CD4-positive, alpha-beta T cell (primary cell): ENCODE measurements at regions not wholly inside any gene's neighbourhood (a gene's known extent, or its start where the extent isn't known, plus 50 kb on each side); places are given as distances from the start of the nearest gene placed in this dataset.
"Not testable (repeated sequence)": the region's sequence is repeated elsewhere in the genome, so short reads cannot be mapped to it uniquely, and the experiment has no call there.

Experiments used
- ATAC-seq: fragments of 200-7000 bp; cut with Tn5 transposase; one replicate; pipeline ENCODE4 v1.10.0; 2022; ENCODE audit warnings: mild to moderate bottlenecking; ENCODE audit not compliant: poor library complexity
- CTCF ChIA-PET: fragments of 350-600 bp; sonication (Branson Sonifier 250); formaldehyde crosslinking; loops from one replicate; lab custom pipeline; 2021; ENCODE audit warnings: antibody characterized with exemption, inconsistent platforms; lab: Charles Lee
- POLR2A ChIA-PET: fragments of 350-600 bp; sonication (Branson Sonifier 250); formaldehyde crosslinking; loops from one replicate; lab custom pipeline; 2021; ENCODE audit warnings: antibody characterized with exemption, inconsistent platforms; lab: Charles Lee
- DNase-seq, 14 experiments: peaks; one replicate each; pipeline ENCODE4 v3.0.0-alpha.2; 2013 to 2020; ENCODE audit warnings: mixed read lengths in 2 of 14
- H3K27ac ChIP-seq, 2 donors: one replicate each; pipeline versions ENCODE4 v1.5.1 to v1.7.0; 2013; ENCODE audit warnings: low read length in 2 of 2, low read depth in 1 of 2, mild to moderate bottlenecking in 1 of 2
- H3K27me3 ChIP-seq, 2 experiments: 1 replicate in 1 of 2; 2 replicates in 1 of 2; pipeline versions ENCODE4 v1.6.1 to v1.7.0; 2013; ENCODE audit warnings: low read length in 2 of 2, control low read depth in 1 of 2, mild to moderate bottlenecking in 1 of 2, moderate library complexity in 1 of 2; ENCODE audit not compliant: insufficient read depth in 2 of 2, control insufficient read depth in 1 of 2
- H3K36me3 ChIP-seq: one replicate; pipeline ENCODE4 v1.6.1; 2013; ENCODE audit warnings: low read length, control low read depth; ENCODE audit not compliant: insufficient read depth
- H3K4me1 ChIP-seq: one replicate; pipeline ENCODE4 v1.6.1; 2013; ENCODE audit warnings: low read length, control low read depth; ENCODE audit not compliant: insufficient read depth
- H3K4me3 ChIP-seq: one replicate; pipeline ENCODE4 v1.5.1; 2013; ENCODE audit warnings: mild to moderate bottlenecking, low read length, moderate library complexity
- H3K9me3 ChIP-seq, 2 experiments: 1 replicate in 1 of 2; 2 replicates in 1 of 2; pipeline versions ENCODE4 v1.6.1 to v1.7.0; 2013; ENCODE audit warnings: low read length in 2 of 2, mild to moderate bottlenecking in 2 of 2, control low read depth in 1 of 2, moderate library complexity in 1 of 2; ENCODE audit not compliant: control insufficient read depth in 1 of 2, insufficient read depth in 1 of 2
- H3K27ac Mint-ChIP-seq: one replicate; pipeline ENCODE4 v1.8.0; 2020; ENCODE audit warnings: mixed read lengths
- H3K27me3 Mint-ChIP-seq: one replicate; pipeline ENCODE4 v1.8.0; 2021; ENCODE audit warnings: mixed read lengths
- H3K36me3 Mint-ChIP-seq: one replicate; pipeline ENCODE4 v1.8.0; 2021; ENCODE audit warnings: low read depth, mixed read lengths
- H3K4me1 Mint-ChIP-seq: one replicate; pipeline ENCODE4 v1.8.0; 2021; ENCODE audit warnings: low read depth, mixed read lengths
- H3K4me3 Mint-ChIP-seq: one replicate; pipeline ENCODE4 v1.8.0; 2020; ENCODE audit warnings: mild to moderate bottlenecking, mixed read lengths
- H3K9me3 Mint-ChIP-seq: one replicate; pipeline ENCODE4 v1.8.0; 2020; ENCODE audit warnings: mixed read lengths
- intact Hi-C, 2 experiments: fragments of 100-400 bp; cut with DNase I in 1 of 2; cut with micrococcal nuclease in 1 of 2; formaldehyde crosslinking; loops; one replicate each; pipeline versions ENCODE4 v1.15.1 to v1.9.0; 2023 to 2025; cut with DNase I, micrococcal nuclease
- TF ChIP-seq, protein P1 (sequence below): fragments of 200-600 bp; IDR thresholded peaks from one replicate; pipeline ENCODE4 v1.8.0; 2022; ENCODE audit warnings: antibody characterized with exemption, mild to moderate bottlenecking

DNA sequence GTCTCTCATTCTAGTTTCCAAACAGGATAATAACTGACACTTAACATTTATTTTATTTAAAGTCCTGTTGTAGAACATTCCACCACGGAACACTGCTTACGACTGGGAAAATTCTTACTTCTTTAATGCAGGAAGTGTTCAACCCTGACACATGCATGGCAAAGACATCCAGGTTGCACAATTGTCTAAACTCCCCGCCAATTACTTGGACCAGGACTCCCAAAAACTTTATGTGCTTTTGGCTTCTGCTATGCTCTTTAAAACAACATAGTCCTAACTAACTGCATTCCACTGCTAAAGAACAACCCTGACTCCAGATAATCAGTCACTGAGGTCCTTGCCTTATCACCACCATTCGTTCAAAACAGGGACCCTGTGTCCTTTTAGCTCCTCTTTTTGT is 995.8 kb downstream of the LTN1 start:
- H3K27ac Mint-ChIP-seq, CTCF ChIA-PET, H3K4me1 Mint-ChIP-seq: not testable (repeated sequence)

DNA sequence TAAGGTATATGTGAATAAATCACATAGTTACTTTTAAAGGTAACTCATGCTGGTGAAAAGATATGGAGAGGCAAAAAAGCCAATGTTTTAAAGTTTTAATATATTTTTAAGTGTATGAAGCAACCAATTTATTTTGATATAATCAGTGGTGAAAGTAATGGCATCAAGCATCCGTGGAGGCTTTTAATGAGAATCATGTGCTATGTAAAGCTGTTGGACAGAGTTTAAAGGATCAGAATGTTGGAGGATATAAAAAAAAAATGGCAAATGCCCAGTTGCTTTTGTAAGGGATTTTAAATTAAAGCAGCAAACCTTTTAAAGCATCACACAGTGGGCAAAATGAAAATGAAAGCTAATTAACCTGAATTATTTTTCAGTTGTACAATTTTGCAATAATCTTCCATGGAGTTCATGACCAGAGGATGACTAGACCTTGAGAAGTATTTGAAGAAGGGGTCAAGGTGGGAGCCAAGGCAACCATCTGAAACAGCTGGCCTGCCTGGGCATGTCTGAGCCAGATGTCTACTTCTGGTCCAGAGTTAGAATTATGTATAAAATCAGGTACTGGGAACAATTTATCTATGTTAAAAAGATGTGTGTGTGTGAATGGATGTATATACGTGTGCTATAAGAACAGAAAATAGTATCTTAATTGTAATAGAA is 1007.9 kb downstream of the LTN1 start:
- H3K27ac ChIP-seq, H3K9me3 Mint-ChIP-seq, ATAC-seq, DNase-seq, H3K4me3 Mint-ChIP-seq, H3K9me3 ChIP-seq, POLR2A ChIA-PET, H3K4me1 Mint-ChIP-seq, intact Hi-C loops, CTCF ChIA-PET, H3K4me3 ChIP-seq, H3K27me3 Mint-ChIP-seq, H3K27ac Mint-ChIP-seq, H3K4me1 ChIP-seq, H3K36me3 ChIP-seq, H3K36me3 Mint-ChIP-seq, H3K27me3 ChIP-seq: not testable (repeated sequence)

More for the DNA sequence above, 995.8 kb downstream of the LTN1 start:
- H3K27me3 Mint-ChIP-seq, H3K4me1 ChIP-seq, H3K27ac ChIP-seq, intact Hi-C loops, H3K36me3 ChIP-seq, H3K36me3 Mint-ChIP-seq, H3K27me3 ChIP-seq, H3K9me3 Mint-ChIP-seq, H3K9me3 ChIP-seq, POLR2A ChIA-PET, H3K4me3 ChIP-seq, H3K4me3 Mint-ChIP-seq, ATAC-seq, DNase-seq: not testable (repeated sequence)

DNA sequence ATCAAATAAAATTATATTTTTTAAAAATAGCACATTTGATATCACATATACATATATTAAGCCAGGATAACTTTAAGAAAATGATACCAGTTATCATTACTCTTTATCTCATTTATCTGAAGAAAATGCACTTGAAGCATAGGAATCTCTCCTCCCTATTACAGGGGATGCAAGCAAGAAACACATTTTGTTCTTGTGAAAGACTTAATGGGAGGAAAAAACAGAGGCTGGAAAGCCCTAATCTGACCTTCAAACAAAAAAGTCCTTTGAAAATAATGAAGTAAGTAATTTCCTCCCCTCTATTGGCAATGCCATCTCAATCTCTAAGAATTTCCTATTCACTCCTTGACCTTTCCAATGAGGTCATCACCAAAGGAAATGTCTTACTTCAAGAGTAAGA is 1012.6 kb upstream of the ADAMTS5 start:
- H3K36me3 Mint-ChIP-seq, H3K9me3 ChIP-seq, H3K27me3 ChIP-seq, H3K27ac ChIP-seq, DNase-seq, intact Hi-C loops, H3K4me1 Mint-ChIP-seq, H3K36me3 ChIP-seq, H3K9me3 Mint-ChIP-seq, H3K4me1 ChIP-seq, CTCF ChIA-PET, H3K4me3 Mint-ChIP-seq, H3K27me3 Mint-ChIP-seq, POLR2A ChIA-PET, H3K27ac Mint-ChIP-seq, H3K4me3 ChIP-seq, ATAC-seq: not testable (repeated sequence)

DNA sequence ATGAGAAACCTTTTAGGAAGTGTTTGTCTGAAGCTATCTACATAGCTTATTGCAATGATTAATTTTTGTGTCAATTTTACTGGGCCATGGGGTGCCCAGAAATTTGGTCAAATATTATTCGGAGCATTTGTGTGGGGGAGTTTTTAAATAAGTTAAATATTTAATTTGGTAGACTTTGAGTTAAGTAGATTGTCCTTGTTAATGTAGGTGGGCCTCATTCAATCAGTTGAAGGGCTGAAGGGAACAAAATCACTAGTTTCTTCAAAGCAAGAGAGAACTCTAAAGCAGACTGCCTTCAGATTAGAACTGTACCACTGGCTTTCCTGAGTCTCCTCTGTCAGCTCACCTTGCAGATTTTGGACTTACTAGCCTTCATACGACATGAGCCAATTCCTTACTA is 1008.6 kb upstream of the ADAMTS5 start:
- ATAC-seq: no peak
- H3K4me3 Mint-ChIP-seq: no peak overlapping the region
- H3K36me3 Mint-ChIP-seq: no peaks in the 10 kb centered on the region
- H3K9me3 Mint-ChIP-seq: no peaks in the 10 kb centered on the region
- H3K27me3 Mint-ChIP-seq: no peaks in the 10 kb centered on the region
- no peaks in the 10 kb centered on the region for H3K4me1 Mint-ChIP-seq
- no peaks in the 10 kb centered on the region for H3K27me3 ChIP-seq
- no peaks in the 10 kb centered on the region for H3K4me1 ChIP-seq
- ChIA-PET CTCF (no interaction called here), POLR2A (no interaction called here)
- no peak overlapping the region for H3K27ac Mint-ChIP-seq
- no peak overlapping the region for H3K27ac ChIP-seq
- no peak for DNase-seq
- TF ChIP-seq, protein P1, sequence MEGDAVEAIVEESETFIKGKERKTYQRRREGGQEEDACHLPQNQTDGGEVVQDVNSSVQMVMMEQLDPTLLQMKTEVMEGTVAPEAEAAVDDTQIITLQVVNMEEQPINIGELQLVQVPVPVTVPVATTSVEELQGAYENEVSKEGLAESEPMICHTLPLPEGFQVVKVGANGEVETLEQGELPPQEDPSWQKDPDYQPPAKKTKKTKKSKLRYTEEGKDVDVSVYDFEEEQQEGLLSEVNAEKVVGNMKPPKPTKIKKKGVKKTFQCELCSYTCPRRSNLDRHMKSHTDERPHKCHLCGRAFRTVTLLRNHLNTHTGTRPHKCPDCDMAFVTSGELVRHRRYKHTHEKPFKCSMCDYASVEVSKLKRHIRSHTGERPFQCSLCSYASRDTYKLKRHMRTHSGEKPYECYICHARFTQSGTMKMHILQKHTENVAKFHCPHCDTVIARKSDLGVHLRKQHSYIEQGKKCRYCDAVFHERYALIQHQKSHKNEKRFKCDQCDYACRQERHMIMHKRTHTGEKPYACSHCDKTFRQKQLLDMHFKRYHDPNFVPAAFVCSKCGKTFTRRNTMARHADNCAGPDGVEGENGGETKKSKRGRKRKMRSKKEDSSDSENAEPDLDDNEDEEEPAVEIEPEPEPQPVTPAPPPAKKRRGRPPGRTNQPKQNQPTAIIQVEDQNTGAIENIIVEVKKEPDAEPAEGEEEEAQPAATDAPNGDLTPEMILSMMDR: no peak
- no peaks in the 10 kb centered on the region for H3K36me3 ChIP-seq
- no peak overlapping the region for H3K4me3 ChIP-seq
- intact Hi-C loops: no loop called here
- H3K9me3 ChIP-seq: peaks cover 0 to 4% of the 10 kb centered on the region in 2 experiments

DNA sequence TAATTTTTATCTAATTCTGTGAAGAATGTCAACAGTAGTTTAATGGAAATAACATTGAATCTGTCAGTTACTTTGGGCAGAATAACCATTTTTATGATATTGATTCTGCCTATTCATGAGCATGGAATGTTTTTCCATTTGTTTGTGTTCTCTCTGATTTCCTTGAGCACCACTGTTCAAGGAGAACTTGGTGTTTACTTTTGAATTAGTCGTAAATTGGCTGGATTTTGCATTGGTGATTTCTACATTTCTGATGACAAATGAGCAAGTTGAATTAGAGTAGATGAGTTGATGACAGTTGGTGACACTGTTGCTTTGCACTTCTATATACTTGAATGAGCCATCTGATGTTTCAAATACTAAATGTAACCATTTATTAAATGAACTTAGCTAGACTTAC is 1007.3 kb upstream of the ADAMTS5 start:
- H3K27me3 ChIP-seq, H3K27ac ChIP-seq, H3K36me3 ChIP-seq, H3K4me3 ChIP-seq, H3K4me1 Mint-ChIP-seq, H3K4me3 Mint-ChIP-seq, CTCF ChIA-PET, H3K36me3 Mint-ChIP-seq, H3K27ac Mint-ChIP-seq, H3K4me1 ChIP-seq, DNase-seq, POLR2A ChIA-PET, H3K9me3 ChIP-seq, H3K27me3 Mint-ChIP-seq, H3K9me3 Mint-ChIP-seq, ATAC-seq, intact Hi-C loops: not testable (repeated sequence)

DNA sequence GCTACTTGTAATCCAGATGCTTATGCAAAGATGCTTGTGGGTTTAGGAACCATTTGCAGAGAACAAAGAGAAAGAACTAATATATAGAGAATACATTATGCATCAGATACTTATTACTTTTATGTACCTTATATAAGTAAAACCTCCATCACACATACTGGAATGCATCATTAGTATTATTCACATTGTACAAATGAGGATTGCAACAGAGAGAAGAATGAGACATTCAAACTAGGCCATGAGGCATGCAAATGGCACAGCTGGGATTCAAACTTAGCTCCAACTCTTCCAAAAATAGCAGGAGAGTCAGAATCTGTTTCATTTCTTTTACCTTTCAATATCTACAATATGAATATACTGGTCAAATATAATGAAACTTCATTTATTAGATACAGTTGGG is 1001.4 kb upstream of the ADAMTS5 start:
- H3K9me3 Mint-ChIP-seq, H3K27ac ChIP-seq, POLR2A ChIA-PET, intact Hi-C loops, H3K4me3 ChIP-seq, H3K27ac Mint-ChIP-seq, DNase-seq, CTCF ChIA-PET, H3K27me3 Mint-ChIP-seq, H3K9me3 ChIP-seq, H3K4me1 Mint-ChIP-seq, H3K27me3 ChIP-seq, H3K36me3 ChIP-seq, H3K36me3 Mint-ChIP-seq, H3K4me1 ChIP-seq, H3K4me3 Mint-ChIP-seq, ATAC-seq: not testable (repeated sequence)
